Spleen (tissue), 11 donors: ENCODE measurements at regions not wholly inside any gene's neighbourhood (a gene's known extent, or its start where the extent isn't known, plus 50 kb on each side); places are given as distances from the start of the nearest gene placed in this dataset.

Experiments
- DNase-seq: peaks from one replicate; pipeline ENCODE4 v3.0.0-alpha.2; 2020
- H3K27ac ChIP-seq, 8 donors: fragments of 200-600 bp; sonication (generic) in 7 of 8; 1 replicate in 4 of 8; 2 replicates in 4 of 8; pipeline versions ENCODE4 v1.5.0 to v1.8.0; 2016 to 2021; ENCODE audit warnings: inconsistent platforms in 4 of 8, mild to moderate bottlenecking in 4 of 8, moderate library complexity in 1 of 8
- H3K27me3 ChIP-seq, 7 donors: fragments of 200-600 bp; sonication (generic) in 6 of 7; replicated peaks in 1 of 7; 1 replicate in 4 of 7; 2 replicates in 3 of 7; pipeline versions ENCODE4 v1.5.0 to v1.8.0; 2016 to 2021; ENCODE audit warnings: inconsistent platforms in 3 of 7, mild to moderate bottlenecking in 1 of 7
- H3K36me3 ChIP-seq, 6 donors: fragments of 200-600 bp; sonication (generic) in 5 of 6; 1 replicate in 4 of 6; 2 replicates in 2 of 6; pipeline versions ENCODE4 v1.5.0 to v1.8.0; 2016 to 2021; ENCODE audit warnings: inconsistent platforms in 2 of 6
- H3K4me1 ChIP-seq, 6 donors: fragments of 200-600 bp; sonication (generic) in 5 of 6; 1 replicate in 3 of 6; 2 replicates in 3 of 6; pipeline versions ENCODE4 v1.5.0 to v1.8.0; 2016 to 2021; ENCODE audit warnings: inconsistent platforms in 3 of 6
- H3K4me3 ChIP-seq, 8 donors: fragments of 200-600 bp; sonication (generic) in 7 of 8; 1 replicate in 4 of 8; 2 replicates in 4 of 8; pipeline versions ENCODE4 v1.5.0 to v1.8.0; 2016 to 2021; ENCODE audit warnings: inconsistent platforms in 4 of 8, mild to moderate bottlenecking in 4 of 8, moderate library complexity in 2 of 8
- H3K9me3 ChIP-seq, 8 donors: fragments of 200-600 bp; sonication (generic) in 7 of 8; 1 replicate in 4 of 8; 2 replicates in 4 of 8; pipeline versions ENCODE4 v1.5.0 to v1.8.0; 2016 to 2021; ENCODE audit warnings: inconsistent platforms in 4 of 8
- CTCF ChIP-seq, 11 experiments: fragments of 200-600 bp in 7 of 11; fragments of 450-650 bp in 4 of 11; sonication (generic) in 4 of 11; IDR thresholded peaks in 8 of 11; conservative IDR thresholded peaks in 3 of 11; 1 replicate in 7 of 11; 2 replicates in 4 of 11; pipeline versions ENCODE4 v1.4.0 to v1.8.0; 2016 to 2021; ENCODE audit warnings: antibody characterized with exemption in 11 of 11, inconsistent platforms in 4 of 11, mild to moderate bottlenecking in 1 of 11
- POLR2A ChIP-seq, 3 donors: fragments of 450-650 bp; IDR thresholded peaks; one replicate each; pipeline ENCODE4 v1.5.1; 2017; ENCODE audit warnings: antibody characterized with exemption in 3 of 3, mild to moderate bottlenecking in 1 of 3
- POLR2AphosphoS5 ChIP-seq, 3 donors: sonication (generic); formaldehyde crosslinking; IDR thresholded peaks; one replicate each; pipeline ENCODE4 v1.5.1; 2017; ENCODE audit warnings: antibody characterized with exemption in 3 of 3
- WGBS, 5 donors: extraction: QIAGEN DNeasy Blood & Tissue Kit in 3 of 5; methylation state at CpG; one replicate each; pipeline versions ENCODE4 v1.1.5 to v1.1.7; 2013 to 2018; 5-methylcytosine and 5-hydroxymethylcytosine counted together
- intact Hi-C: fragments of 100-400 bp; cut with DNase I; formaldehyde crosslinking; loops from one replicate; pipeline ENCODE4 v1.15.0; 2023; ENCODE audit warnings: low total_unique reads
- donor health status: healthy with polysubstance abuse.
- donor health status: DM: no; HTN: no; CAD: no; lungs with moderate emphysema.
- donor health status: DM: no; HTN: no; CAD: no.
- donor health status: Bipolar disorder and iron deficiency.
- donor health status: healthy.
- donor health status: DM: no; HTN: no; CAD: no.
- donor health status: DM: yes; HTN: yes; CAD: no.

DNA sequence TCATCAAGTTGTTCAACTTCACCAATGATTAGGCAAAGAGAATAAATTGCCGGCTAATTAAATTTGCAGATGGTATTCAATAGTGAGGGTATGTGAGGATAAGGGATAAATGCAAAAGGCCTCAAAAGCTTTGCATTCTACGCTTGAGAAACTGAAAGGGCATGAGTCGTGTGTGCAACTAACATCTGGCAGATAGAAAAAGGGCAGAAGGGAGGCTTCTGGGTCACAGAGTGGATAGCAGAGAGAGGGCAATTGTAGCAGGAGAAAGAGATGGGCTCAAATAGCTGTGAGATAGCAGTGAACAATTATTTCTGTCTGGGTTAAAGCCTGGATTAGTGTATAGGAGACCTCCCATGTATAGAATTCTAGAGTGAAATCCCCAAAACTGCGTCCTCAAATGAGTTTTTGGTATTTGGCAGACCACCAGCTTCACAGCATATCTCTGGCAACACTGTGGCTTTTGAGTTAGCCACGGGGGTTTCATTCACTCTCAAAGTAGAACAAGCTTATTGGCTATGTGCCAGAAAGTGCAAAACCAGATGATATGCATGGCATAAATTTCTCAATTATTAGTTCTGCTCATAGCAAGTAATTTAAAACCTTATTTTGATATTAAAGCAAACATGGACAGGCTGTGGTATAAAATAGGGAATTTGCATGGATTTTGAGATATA lies 586.3 kb downstream of the BRINP1 start:
- H3K4me1 ChIP-seq = no peaks in the 10 kb centered on the region
- 52 to 74% (median 69%) methylated on average over 5 of the region's 5 CpGs for WGBS, 5 donors
- H3K27ac ChIP-seq = no peak overlapping the region
- no peak overlapping the region for H3K4me3 ChIP-seq
- no peaks in the 10 kb centered on the region for H3K9me3 ChIP-seq
- no peaks in the 10 kb centered on the region for H3K36me3 ChIP-seq
- no peak for TF ChIP-seq CTCF (IDR thresholded peaks at IDR 0.05 in 8 of 11, conservative IDR thresholded peaks at IDR 0.05 in 3 of 11)
- TF ChIP-seq POLR2AphosphoS5 (IDR thresholded peaks at IDR 0.05) = no peak
- no peak for TF ChIP-seq POLR2A (IDR thresholded peaks at IDR 0.05)
- no peak for DNase-seq
- H3K27me3 ChIP-seq = no peaks in the 10 kb centered on the region
- intact Hi-C loops = no loop called here

DNA sequence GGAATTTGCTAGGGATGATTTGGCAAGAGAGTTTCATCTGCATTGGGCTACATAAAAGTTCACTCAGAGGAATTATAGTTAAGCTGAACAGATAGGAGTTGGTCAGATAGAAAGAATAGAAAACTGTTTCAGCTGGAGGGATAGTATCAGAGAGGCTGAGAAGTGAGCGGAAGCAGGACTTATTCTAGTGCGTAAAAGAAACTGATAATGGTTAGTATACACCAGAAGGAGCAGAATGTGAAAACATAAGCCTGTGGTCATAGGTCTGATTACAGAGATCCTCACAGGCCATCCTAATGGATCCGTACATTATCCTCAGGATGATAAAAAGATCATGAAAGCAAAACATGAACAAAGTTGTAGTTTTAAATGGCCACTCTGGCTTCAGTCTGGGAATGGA lies 585.2 kb downstream of the BRINP1 start:
- no peaks in the 10 kb centered on the region for H3K9me3 ChIP-seq
- no peak for DNase-seq
- TF ChIP-seq CTCF (IDR thresholded peaks at IDR 0.05 in 8 of 11, conservative IDR thresholded peaks at IDR 0.05 in 3 of 11) (no peak), POLR2A (IDR thresholded peaks at IDR 0.05) (no peak), POLR2AphosphoS5 (IDR thresholded peaks at IDR 0.05) (no peak)
- no peaks in the 10 kb centered on the region for H3K27me3 ChIP-seq
- no peaks in the 10 kb centered on the region for H3K36me3 ChIP-seq
- H3K27ac ChIP-seq = no peak overlapping the region
- 82 to 91% (median 89%) methylated on average over 3 of the region's 3 CpGs for WGBS, 5 donors
- intact Hi-C loops = no loop called here
- H3K4me1 ChIP-seq = no peaks in the 10 kb centered on the region
- no peak overlapping the region for H3K4me3 ChIP-seq

GRCh38 chr9:118785456-118785855 lies 583.8 kb downstream of the BRINP1 start:
- H3K4me3 ChIP-seq = no peak overlapping the region
- no peaks in the 10 kb centered on the region for H3K4me1 ChIP-seq
- no peak for TF ChIP-seq POLR2AphosphoS5 (IDR thresholded peaks at IDR 0.05)
- no peak for TF ChIP-seq CTCF (IDR thresholded peaks at IDR 0.05 in 8 of 11, conservative IDR thresholded peaks at IDR 0.05 in 3 of 11)
- TF ChIP-seq POLR2A (IDR thresholded peaks at IDR 0.05) = no peak
- intact Hi-C loops = no loop called here
- H3K27me3 ChIP-seq = no peaks in the 10 kb centered on the region
- no peaks in the 10 kb centered on the region for H3K9me3 ChIP-seq
- no peak overlapping the region for H3K27ac ChIP-seq
- WGBS, 5 donors = 76 to 87% (median 86%) methylated on average over 6 to 7 of the region's 7 CpGs
- DNase-seq = no peak
- no peaks in the 10 kb centered on the region for H3K36me3 ChIP-seq

- no peaks in the 10 kb centered on the region for H3K9me3 ChIP-seq
- intact Hi-C loops = no loop called here
- H3K27me3 ChIP-seq = no peaks in the 10 kb centered on the region
- no peak overlapping the region for H3K4me3 ChIP-seq
- WGBS, 5 donors = 50 to 72% (median 59%) methylated on average over 3 of the region's 3 CpGs
- no peak overlapping the region for H3K27ac ChIP-seq
- H3K4me1 ChIP-seq = no peaks in the 10 kb centered on the region
- TF ChIP-seq POLR2AphosphoS5 (IDR thresholded peaks at IDR 0.05) (no peak), CTCF (IDR thresholded peaks at IDR 0.05 in 8 of 11, conservative IDR thresholded peaks at IDR 0.05 in 3 of 11) (no peak), POLR2A (IDR thresholded peaks at IDR 0.05) (no peak)
- H3K36me3 ChIP-seq = no peaks in the 10 kb centered on the region
- no peak for DNase-seq
Observed at GRCh38 chr9:118786877-118787276, 582.4 kb downstream of the BRINP1 start.
